ENCODE measurements at regions not wholly inside any gene's neighbourhood (a gene's known extent, or its start where the extent isn't known, plus 50 kb on each side); places are given as distances from the start of the nearest gene placed in this dataset.
"Not testable (repeated sequence)": the region's sequence is repeated elsewhere in the genome, so short reads cannot be mapped to it uniquely, and the experiment has no call there.

DNA sequence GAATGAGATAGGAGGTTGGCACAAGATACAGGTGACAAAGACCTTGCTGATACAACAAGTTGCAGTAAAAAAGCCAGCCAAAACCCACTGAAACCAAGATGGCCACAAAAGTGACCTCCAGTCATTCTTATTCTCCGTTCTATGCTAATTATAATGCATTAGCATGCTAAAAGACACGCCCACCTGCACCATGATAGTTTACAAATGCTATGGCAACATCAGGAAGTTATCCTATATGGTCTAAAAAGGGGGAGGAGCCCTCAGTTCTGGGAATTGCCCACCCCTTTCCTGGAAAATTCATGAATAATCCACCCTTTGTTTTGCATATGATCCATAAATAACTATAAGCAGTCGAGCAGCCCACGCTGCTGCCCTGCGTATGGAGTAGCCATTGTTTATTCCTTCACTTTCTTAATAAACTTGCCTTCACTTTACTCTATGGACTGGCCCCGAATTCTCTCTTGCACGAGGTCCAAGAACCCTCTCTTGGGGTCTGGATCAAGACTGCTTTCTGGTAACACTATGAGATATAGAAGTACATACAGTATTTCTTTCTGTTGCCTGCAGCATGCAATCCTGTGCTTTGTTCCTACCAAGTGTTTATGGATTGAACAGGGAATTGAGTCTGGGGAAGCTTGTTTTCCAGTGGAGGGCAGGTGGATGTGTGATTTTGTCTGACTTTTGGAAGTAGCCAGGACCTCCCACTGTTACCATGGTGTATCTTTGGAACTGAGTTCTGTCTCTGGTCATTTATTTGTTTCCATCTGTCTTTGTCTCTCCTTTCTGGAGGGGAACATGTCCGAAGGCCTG is 72.0 kb upstream of the TGM3 start:
- no peaks in the 10 kb centered on the region for H3K4me1 Mint-ChIP-seq (ENCODE audit: low read depth)
- H3K9me3 Mint-ChIP-seq = peaks cover 9% of the 10 kb centered on the region
- no peaks in the 10 kb centered on the region for H3K36me3 Mint-ChIP-seq (ENCODE audit: low read depth)
- no peak overlapping the region for H3K4me3 Mint-ChIP-seq (ENCODE audit: low read depth)
- H3K27me3 Mint-ChIP-seq (ENCODE audit: low read depth) = peaks cover 3% of the 10 kb centered on the region
- intact Hi-C loops (cut with micrococcal nuclease) = no loop called here
- no peak overlapping the region for H3K27ac Mint-ChIP-seq
- DNase-seq (ENCODE audit: low spot score) = no peak

DNA sequence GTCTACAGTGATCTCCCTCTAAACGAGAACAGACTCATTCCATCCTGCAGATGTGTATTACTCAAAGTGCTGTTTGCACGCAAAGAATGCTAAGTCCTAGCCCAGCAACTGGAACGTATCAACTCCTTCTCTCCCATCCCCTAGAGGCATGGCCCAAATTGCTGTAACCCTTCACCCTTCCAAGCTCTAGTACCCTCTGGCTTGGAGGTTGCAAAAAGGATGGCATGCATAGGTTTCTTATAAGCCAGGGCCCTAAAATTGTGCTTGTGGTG is 71.5 kb upstream of the TGM3 start:
- Mint-ChIP-seq H3K9me3 (peaks cover 8% of the 10 kb centered on the region), H3K4me3 (ENCODE audit: low read depth) (no peak overlapping the region), H3K27ac (no peak overlapping the region), H3K27me3 (ENCODE audit: low read depth) (peaks cover 6% of the 10 kb centered on the region), H3K36me3 (ENCODE audit: low read depth) (no peaks in the 10 kb centered on the region), H3K4me1 (ENCODE audit: low read depth) (no peaks in the 10 kb centered on the region)
- intact Hi-C loops (cut with micrococcal nuclease) = no loop called here
- DNase-seq (ENCODE audit: low spot score) = no peak

GRCh38 chr20:2227285-2227684 is 68.5 kb upstream of the TGM3 start:
- H3K27ac Mint-ChIP-seq; H3K9me3 Mint-ChIP-seq; H3K4me1 Mint-ChIP-seq (ENCODE audit: low read depth); intact Hi-C loops (cut with micrococcal nuclease); H3K27me3 Mint-ChIP-seq (ENCODE audit: low read depth); H3K36me3 Mint-ChIP-seq (ENCODE audit: low read depth); DNase-seq (ENCODE audit: low spot score); H3K4me3 Mint-ChIP-seq (ENCODE audit: low read depth): not testable (repeated sequence)

GRCh38 chr20:2227861-2228260 is 67.9 kb upstream of the TGM3 start:
- Mint-ChIP-seq H3K27me3 (ENCODE audit: low read depth) (peaks cover 3% of the 10 kb centered on the region), H3K4me1 (ENCODE audit: low read depth) (no peaks in the 10 kb centered on the region), H3K36me3 (ENCODE audit: low read depth) (no peaks in the 10 kb centered on the region), H3K4me3 (ENCODE audit: low read depth) (no peak overlapping the region), H3K9me3 (no peaks in the 10 kb centered on the region), H3K27ac (no peak overlapping the region)
- DNase-seq (ENCODE audit: low spot score) = no peak
- intact Hi-C loops (cut with micrococcal nuclease) = no loop called here

DNA sequence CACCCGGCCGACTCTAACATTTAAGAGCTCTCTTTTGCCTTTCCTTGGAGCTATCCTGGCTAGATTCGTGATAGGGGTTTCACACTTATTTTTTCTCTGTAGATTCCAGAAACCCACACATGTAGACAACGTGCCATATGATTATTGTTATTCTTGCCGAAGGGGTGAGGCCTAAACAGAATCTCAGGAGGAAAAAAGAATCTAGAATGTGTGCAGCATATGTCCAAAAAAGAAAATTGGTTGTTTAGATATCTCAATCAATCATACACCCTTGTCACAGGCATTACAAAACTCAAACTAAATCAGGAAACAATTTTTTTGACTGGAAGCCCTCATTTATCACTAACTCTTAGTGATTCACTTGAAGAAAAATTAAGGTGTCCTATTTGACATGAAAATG is 66.9 kb upstream of the TGM3 start:
- Mint-ChIP-seq H3K27me3 (ENCODE audit: low read depth) (peaks cover 3% of the 10 kb centered on the region), H3K4me3 (ENCODE audit: low read depth) (no peak overlapping the region), H3K27ac (no peak overlapping the region), H3K36me3 (ENCODE audit: low read depth) (no peaks in the 10 kb centered on the region), H3K4me1 (ENCODE audit: low read depth) (no peaks in the 10 kb centered on the region), H3K9me3 (no peaks in the 10 kb centered on the region)
- intact Hi-C loops (cut with micrococcal nuclease) = no loop called here
- DNase-seq (ENCODE audit: low spot score) = no peak

DNA sequence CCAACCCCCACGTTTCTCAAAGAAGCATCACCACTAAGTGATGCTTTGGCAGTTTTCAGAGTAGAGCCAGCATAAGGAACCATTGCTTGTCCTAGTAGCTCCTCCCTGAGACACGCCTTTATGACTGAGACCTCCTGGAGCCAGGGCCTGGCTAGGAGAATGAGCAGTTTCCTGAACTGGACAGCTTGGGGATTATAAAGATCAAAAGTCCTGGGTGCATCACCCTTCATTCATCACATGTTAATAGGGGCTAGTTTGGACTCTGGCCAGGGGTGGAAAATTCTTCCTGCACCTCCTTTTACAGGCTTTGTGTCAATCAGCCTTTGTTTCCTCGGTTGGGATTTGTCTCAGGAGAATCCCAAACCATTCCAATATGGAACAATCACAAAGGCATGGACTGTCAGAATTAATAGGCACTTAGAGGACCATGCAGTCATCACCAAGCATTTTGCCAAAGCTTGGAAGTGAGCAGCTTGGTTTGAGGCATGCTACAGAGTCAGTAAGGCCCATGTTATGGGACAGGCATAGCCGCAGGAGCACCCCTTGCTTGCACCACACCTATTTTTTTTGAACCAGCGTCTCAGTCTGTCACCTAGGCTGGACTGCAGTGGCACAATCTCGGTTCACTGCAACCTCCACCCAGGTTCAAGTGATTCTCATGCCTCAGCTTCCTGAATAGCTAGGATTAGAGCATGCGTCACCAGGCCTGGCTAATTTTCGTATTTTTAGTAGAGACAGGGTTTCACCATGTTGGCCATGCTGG is 64.9 kb upstream of the TGM3 start:
- peaks cover 3% of the 10 kb centered on the region for H3K27me3 Mint-ChIP-seq (ENCODE audit: low read depth)
- no peaks in the 10 kb centered on the region for H3K4me1 Mint-ChIP-seq (ENCODE audit: low read depth)
- no peak overlapping the region for H3K4me3 Mint-ChIP-seq (ENCODE audit: low read depth)
- H3K9me3 Mint-ChIP-seq = no peaks in the 10 kb centered on the region
- intact Hi-C loops (cut with micrococcal nuclease) = no loop called here
- no peak overlapping the region for H3K27ac Mint-ChIP-seq
- H3K36me3 Mint-ChIP-seq (ENCODE audit: low read depth) = no peaks in the 10 kb centered on the region
- no peak for DNase-seq (ENCODE audit: low spot score)

GRCh38 chr20:2231701-2232100 is 64.1 kb upstream of the TGM3 start:
- no peak overlapping the region for H3K4me3 Mint-ChIP-seq (ENCODE audit: low read depth)
- H3K4me1 Mint-ChIP-seq (ENCODE audit: low read depth) = no peaks in the 10 kb centered on the region
- no peak overlapping the region for H3K27ac Mint-ChIP-seq
- no peak for DNase-seq (ENCODE audit: low spot score)
- intact Hi-C loops (cut with micrococcal nuclease) = no loop called here
- H3K9me3 Mint-ChIP-seq = no peaks in the 10 kb centered on the region
- peaks cover 3% of the 10 kb centered on the region for H3K27me3 Mint-ChIP-seq (ENCODE audit: low read depth)
- no peaks in the 10 kb centered on the region for H3K36me3 Mint-ChIP-seq (ENCODE audit: low read depth)

GRCh38 chr20:2234598-2235191 is 61.1 kb upstream of the TGM3 start:
- no peaks in the 10 kb centered on the region for H3K36me3 Mint-ChIP-seq (ENCODE audit: low read depth)
- no peak for DNase-seq (ENCODE audit: low spot score)
- no peaks in the 10 kb centered on the region for H3K4me1 Mint-ChIP-seq (ENCODE audit: low read depth)
- H3K27ac Mint-ChIP-seq = no peak overlapping the region
- H3K4me3 Mint-ChIP-seq (ENCODE audit: low read depth) = no peak overlapping the region
- H3K27me3 Mint-ChIP-seq (ENCODE audit: low read depth) = no peaks in the 10 kb centered on the region
- no peaks in the 10 kb centered on the region for H3K9me3 Mint-ChIP-seq
- intact Hi-C loops (cut with micrococcal nuclease) = no loop called here

DNA sequence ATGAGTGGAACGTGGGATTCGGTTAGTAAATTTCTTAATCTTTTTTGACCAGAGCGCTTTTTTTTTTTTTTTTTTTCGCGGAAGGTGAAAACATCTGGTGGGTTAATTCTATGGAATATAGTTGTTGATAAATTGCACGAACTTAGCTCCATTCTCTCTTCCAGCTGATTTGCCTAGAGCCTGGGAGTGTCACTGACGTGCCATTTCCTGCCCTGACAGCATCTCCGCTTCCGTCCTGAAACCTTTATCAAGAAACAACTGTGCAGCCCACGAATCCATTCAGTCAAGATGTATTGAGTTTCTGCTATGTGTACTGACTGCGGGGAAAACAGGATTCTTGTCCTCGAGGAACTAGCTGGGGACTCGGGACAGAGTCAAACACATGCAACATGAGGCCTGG is 59.5 kb upstream of the TGM3 start:
- Mint-ChIP-seq H3K9me3 (no peaks in the 10 kb centered on the region), H3K27ac (no peak overlapping the region), H3K4me3 (ENCODE audit: low read depth) (no peak overlapping the region), H3K27me3 (ENCODE audit: low read depth) (no peaks in the 10 kb centered on the region), H3K4me1 (ENCODE audit: low read depth) (no peaks in the 10 kb centered on the region), H3K36me3 (ENCODE audit: low read depth) (no peaks in the 10 kb centered on the region)
- intact Hi-C loops (cut with micrococcal nuclease) = no loop called here
- DNase-seq (ENCODE audit: low spot score) = no peak

DNA sequence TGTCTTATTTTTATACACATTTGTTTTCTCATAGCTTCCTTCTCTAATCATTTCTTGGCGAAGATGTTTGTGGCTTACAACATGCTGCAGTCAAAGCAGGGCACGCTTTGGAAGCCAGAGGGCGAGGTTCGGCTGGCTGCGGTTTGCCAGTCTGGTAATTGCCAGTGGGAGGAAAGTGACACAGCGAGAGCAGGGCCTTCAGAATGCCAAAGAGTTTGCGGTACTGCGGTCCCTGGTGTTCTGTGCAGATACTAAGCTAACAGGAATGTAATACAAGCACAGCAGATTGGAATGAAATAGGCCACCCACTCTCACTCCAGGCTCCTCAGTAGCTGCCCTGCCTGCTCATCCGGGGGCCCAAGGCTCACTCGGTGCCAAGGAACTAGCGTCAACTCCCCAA is 58.7 kb upstream of the TGM3 start:
- Mint-ChIP-seq H3K27ac (no peak overlapping the region), H3K4me1 (ENCODE audit: low read depth) (no peaks in the 10 kb centered on the region), H3K9me3 (no peaks in the 10 kb centered on the region), H3K27me3 (ENCODE audit: low read depth) (no peaks in the 10 kb centered on the region), H3K4me3 (ENCODE audit: low read depth) (no peak overlapping the region), H3K36me3 (ENCODE audit: low read depth) (no peaks in the 10 kb centered on the region)
- DNase-seq (ENCODE audit: low spot score) = no peak
- intact Hi-C loops (cut with micrococcal nuclease) = no loop called here

- no peaks in the 10 kb centered on the region for H3K9me3 Mint-ChIP-seq
- H3K4me3 Mint-ChIP-seq (ENCODE audit: low read depth) = no peak overlapping the region
- DNase-seq (ENCODE audit: low spot score) = no peak
- peaks cover 5% of the 10 kb centered on the region for H3K27me3 Mint-ChIP-seq (ENCODE audit: low read depth)
- intact Hi-C loops (cut with micrococcal nuclease) = no loop called here
- H3K4me1 Mint-ChIP-seq (ENCODE audit: low read depth) = no peaks in the 10 kb centered on the region
- H3K27ac Mint-ChIP-seq = no peak overlapping the region
- no peaks in the 10 kb centered on the region for H3K36me3 Mint-ChIP-seq (ENCODE audit: low read depth)
Observed at GRCh38 chr20:2238601-2239000, 57.2 kb upstream of the TGM3 start.

DNA sequence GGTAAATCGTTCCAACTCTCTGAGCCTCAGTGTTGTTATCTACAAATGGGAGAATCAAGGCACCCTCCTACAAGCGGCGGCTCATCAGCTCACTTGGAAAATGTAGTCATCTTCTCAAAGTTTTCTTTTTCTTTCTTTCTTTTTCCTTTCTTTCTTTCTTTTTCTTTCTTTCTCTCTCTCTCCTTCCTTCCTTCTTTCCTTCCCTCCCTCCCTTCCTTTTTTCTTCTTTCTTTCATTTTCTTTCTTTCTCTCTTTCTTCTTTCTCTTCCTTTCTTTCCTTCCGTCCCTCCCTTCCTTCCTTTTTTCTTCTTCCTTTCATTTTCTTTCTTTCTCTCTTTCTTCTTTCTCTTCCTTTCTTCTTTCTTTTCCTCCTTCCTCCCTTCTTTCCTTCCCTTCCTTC is 55.0 kb upstream of the TGM3 start:
- H3K36me3 Mint-ChIP-seq (ENCODE audit: low read depth) = no peaks in the 10 kb centered on the region
- intact Hi-C loops (cut with micrococcal nuclease) = no loop called here
- H3K4me3 Mint-ChIP-seq (ENCODE audit: low read depth) = no peak overlapping the region
- DNase-seq (ENCODE audit: low spot score) = no peak
- no peaks in the 10 kb centered on the region for H3K9me3 Mint-ChIP-seq
- H3K4me1 Mint-ChIP-seq (ENCODE audit: low read depth) = no peaks in the 10 kb centered on the region
- no peak overlapping the region for H3K27ac Mint-ChIP-seq
- H3K27me3 Mint-ChIP-seq (ENCODE audit: low read depth) = peaks cover 5% of the 10 kb centered on the region

- Mint-ChIP-seq H3K4me3 (ENCODE audit: low read depth) (no peak overlapping the region), H3K27me3 (ENCODE audit: low read depth) (peaks cover 5% of the 10 kb centered on the region), H3K27ac (no peak overlapping the region), H3K36me3 (ENCODE audit: low read depth) (no peaks in the 10 kb centered on the region), H3K4me1 (ENCODE audit: low read depth) (no peaks in the 10 kb centered on the region), H3K9me3 (no peaks in the 10 kb centered on the region)
- DNase-seq (ENCODE audit: low spot score) = no peak
- intact Hi-C loops (cut with micrococcal nuclease) = no loop called here
Observed at GRCh38 chr20:2242678-2243077, 53.1 kb upstream of the TGM3 start.

All from activated T-helper 2 cell treated with anti-CD3 and anti-CD28 coated beads, Interferon-gamma antibody, Interleukin-2, Interleukin-4, amounts not matched to agents 10 μg/mL and 5 μg/mL and 100 μg/mL, durations not matched to agents 14 hours and 24 hours and 36 hours (primary cell).